Retinal pigment epithelial cell (primary cell): ENCODE measurements at regions not wholly inside any gene's neighbourhood (a gene's known extent, or its start where the extent isn't known, plus 50 kb on each side); places are given as distances from the start of the nearest gene placed in this dataset.
A peak's percentile ranks its signal among the peaks of the same experiment; 100 is the strongest.

ENCODE experiments used
- DNase-seq: peaks from one replicate; pipeline ENCODE4 v3.0.0-alpha.2; 2010; ENCODE audit warnings: low read depth
- H3K4me3 ChIP-seq: 2 replicates; pipeline ENCODE4 v1.5.1; 2011; ENCODE audit warnings: mild to moderate bottlenecking, low read length, control low read depth, moderate library complexity
- CTCF ChIP-seq: conservative IDR thresholded peaks from 2 replicates; pipeline ENCODE4 v1.5.1; 2011; ENCODE audit warnings: low read depth, low read length, control low read depth, inconsistent platforms

DNA sequence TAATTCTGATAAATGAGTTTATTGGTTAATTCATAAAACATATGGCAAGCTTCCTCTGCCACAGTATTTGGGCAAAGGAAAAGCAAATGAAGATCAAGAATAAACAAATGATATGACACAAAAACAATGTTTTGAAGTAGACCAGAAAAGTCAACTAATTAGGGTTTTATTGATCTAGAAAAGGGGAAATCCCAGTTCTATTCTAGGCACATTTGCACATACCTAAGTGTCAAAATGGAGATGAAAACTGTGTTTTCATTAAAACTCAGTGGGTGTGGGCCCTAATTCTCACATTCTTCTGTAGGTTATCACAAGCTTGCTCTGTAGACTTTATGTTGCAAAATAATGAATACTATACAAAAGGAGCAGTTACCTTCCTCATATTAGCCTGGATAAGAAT is 69.0 kb upstream of the TENT5A start:
- DNase-seq, result no peak
- H3K4me3 ChIP-seq, result no peak overlapping the region
- no peak for TF ChIP-seq CTCF

- H3K4me3 ChIP-seq, result no peak overlapping the region
- DNase-seq, result no peak
- no peak for TF ChIP-seq CTCF
Observed at GRCh38 chr6:81820980-81821379, 68.5 kb upstream of the TENT5A start.

DNA sequence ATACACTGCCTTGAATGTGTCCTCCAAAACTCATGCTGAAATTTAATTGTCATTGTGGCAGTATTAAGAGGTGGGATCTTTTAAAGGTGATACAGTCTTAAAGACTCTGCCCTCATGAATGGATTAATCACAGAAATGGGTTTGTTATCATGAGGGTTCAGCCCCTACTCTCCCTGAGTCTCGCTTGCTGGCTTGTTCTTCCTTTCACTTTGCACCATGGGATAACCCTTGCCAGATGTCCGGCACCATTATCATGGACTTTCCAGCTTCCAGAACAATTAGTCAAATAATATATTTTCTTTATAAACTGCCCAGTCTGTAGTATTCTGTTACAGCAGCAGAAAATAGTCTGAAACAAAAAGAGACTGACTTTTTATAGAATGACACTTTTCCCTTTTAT is 67.9 kb upstream of the TENT5A start:
- no peak for DNase-seq
- TF ChIP-seq CTCF, result no peak
- no peak overlapping the region for H3K4me3 ChIP-seq

DNA sequence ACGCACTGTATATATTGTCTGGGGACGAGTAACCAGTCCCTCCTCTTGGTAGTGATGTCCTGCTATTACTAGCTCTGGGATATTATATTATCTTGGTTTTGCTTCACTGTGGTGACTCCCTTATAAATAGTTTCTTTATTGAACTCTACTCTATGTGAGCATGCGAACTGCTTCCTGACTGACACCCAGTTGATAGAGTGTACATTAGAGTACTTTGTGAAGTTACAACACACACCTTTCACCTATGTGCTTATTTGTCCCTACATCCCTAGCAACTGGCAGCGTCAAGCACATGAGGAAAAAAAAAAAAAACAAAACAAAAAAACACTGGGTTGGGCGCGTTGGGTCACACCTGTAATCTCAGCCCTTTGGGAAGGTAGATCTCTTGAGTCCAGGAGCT is 67.3 kb upstream of the TENT5A start:
- no peak for TF ChIP-seq CTCF
- no peak overlapping the region for H3K4me3 ChIP-seq
- no peak for DNase-seq

GRCh38 chr6:81818901-81819361 is 66.5 kb upstream of the TENT5A start:
- DNase-seq, result no peak
- H3K4me3 ChIP-seq, result no peak overlapping the region
- no peak for TF ChIP-seq CTCF

GRCh38 chr6:81816380-81816779 is 63.9 kb upstream of the TENT5A start:
- no peak for DNase-seq
- TF ChIP-seq CTCF, result no peak
- no peak overlapping the region for H3K4me3 ChIP-seq

DNA sequence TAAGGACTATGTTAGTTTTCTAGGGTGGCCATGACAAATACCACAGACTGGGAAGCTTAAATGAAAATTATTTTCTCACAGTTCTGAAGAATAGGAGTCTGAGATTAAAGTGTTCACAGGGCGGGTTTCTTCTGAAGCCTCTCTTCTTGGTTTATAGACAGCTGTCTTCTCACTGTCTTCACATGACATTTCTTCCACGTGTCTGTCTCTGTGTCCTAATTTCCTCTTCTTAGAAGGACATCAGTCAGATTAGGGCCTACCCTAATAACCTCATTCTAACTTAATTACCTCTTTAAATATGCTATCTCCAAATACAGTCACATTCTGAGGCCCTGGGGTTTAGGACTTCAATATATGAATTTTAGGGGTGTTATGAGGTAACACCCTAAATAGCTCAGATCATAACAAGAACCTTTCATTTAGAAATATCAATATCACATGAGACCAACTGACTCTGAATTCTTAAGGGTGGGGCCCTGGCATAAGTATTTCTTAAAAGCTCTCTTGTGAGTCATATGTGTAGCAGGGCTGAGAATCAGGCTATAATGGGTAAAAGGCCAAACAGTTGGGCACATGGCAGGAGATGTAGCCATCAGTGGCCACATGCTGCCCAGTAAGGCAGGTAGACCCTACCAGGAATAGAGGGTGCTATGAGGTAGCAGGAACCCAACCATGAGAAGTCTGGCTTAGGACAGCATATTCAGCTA is 62.0 kb upstream of the TENT5A start:
- TF ChIP-seq CTCF, result no peak
- H3K4me3 ChIP-seq, result no peak overlapping the region
- DNase-seq, result peak; percentile 52
